ENCODE measurements at regions not wholly inside any gene's neighbourhood (a gene's known extent, or its start where the extent isn't known, plus 50 kb on each side); places are given as distances from the start of the nearest gene placed in this dataset.

- Histone ChIP-seq H3K4me3 (no peak overlapping the region), H3K4me1 (no peaks in the 10 kb centered on the region), H3K9me3 (no peaks in the 10 kb centered on the region), H3K27me3 (no peaks in the 10 kb centered on the region), H3K27ac (no peak overlapping the region), H3K36me3 (no peaks in the 10 kb centered on the region)
- DNase-seq = no peak
- intact Hi-C loops (cut with DNase I; ENCODE audit: low total_unique reads) = no loop called here
- no peak for TF ChIP-seq POLR2A (IDR thresholded peaks at IDR 0.05)
- TF ChIP-seq, protein P1, sequence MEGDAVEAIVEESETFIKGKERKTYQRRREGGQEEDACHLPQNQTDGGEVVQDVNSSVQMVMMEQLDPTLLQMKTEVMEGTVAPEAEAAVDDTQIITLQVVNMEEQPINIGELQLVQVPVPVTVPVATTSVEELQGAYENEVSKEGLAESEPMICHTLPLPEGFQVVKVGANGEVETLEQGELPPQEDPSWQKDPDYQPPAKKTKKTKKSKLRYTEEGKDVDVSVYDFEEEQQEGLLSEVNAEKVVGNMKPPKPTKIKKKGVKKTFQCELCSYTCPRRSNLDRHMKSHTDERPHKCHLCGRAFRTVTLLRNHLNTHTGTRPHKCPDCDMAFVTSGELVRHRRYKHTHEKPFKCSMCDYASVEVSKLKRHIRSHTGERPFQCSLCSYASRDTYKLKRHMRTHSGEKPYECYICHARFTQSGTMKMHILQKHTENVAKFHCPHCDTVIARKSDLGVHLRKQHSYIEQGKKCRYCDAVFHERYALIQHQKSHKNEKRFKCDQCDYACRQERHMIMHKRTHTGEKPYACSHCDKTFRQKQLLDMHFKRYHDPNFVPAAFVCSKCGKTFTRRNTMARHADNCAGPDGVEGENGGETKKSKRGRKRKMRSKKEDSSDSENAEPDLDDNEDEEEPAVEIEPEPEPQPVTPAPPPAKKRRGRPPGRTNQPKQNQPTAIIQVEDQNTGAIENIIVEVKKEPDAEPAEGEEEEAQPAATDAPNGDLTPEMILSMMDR (IDR thresholded peaks at IDR 0.05) = no peak
These were observed 388.0 kb downstream of the LMO7 start for GRCh38 chr13:76024151-76024550.

- no peak for DNase-seq
- no peaks in the 10 kb centered on the region for H3K4me1 ChIP-seq
- no peaks in the 10 kb centered on the region for H3K27me3 ChIP-seq
- H3K9me3 ChIP-seq = no peaks in the 10 kb centered on the region
- H3K27ac ChIP-seq = no peak overlapping the region
- intact Hi-C loops (cut with DNase I; ENCODE audit: low total_unique reads) = no loop called here
- no peaks in the 10 kb centered on the region for H3K36me3 ChIP-seq
- TF ChIP-seq, protein P1 (IDR thresholded peaks at IDR 0.05) = no peak
- no peak for TF ChIP-seq POLR2A (IDR thresholded peaks at IDR 0.05)
- no peak overlapping the region for H3K4me3 ChIP-seq
These were observed 387.5 kb downstream of the LMO7 start for GRCh38 chr13:76023652-76024051.

- no peaks in the 10 kb centered on the region for H3K27me3 ChIP-seq
- intact Hi-C loops (cut with DNase I; ENCODE audit: low total_unique reads) = no loop called here
- no peaks in the 10 kb centered on the region for H3K9me3 ChIP-seq
- no peak for DNase-seq
- H3K4me1 ChIP-seq = no peaks in the 10 kb centered on the region
- no peaks in the 10 kb centered on the region for H3K36me3 ChIP-seq
- no peak overlapping the region for H3K27ac ChIP-seq
- TF ChIP-seq POLR2A (IDR thresholded peaks at IDR 0.05) = no peak
- TF ChIP-seq, protein P1 (IDR thresholded peaks at IDR 0.05) = no peak
- no peak overlapping the region for H3K4me3 ChIP-seq
These were observed 384.4 kb downstream of the LMO7 start for GRCh38 chr13:76020421-76020955.

- intact Hi-C loops (cut with DNase I; ENCODE audit: low total_unique reads) = no loop called here
- Histone ChIP-seq H3K27ac (no peak overlapping the region), H3K4me3 (no peak overlapping the region), H3K27me3 (no peaks in the 10 kb centered on the region), H3K36me3 (no peaks in the 10 kb centered on the region), H3K9me3 (no peaks in the 10 kb centered on the region), H3K4me1 (no peaks in the 10 kb centered on the region)
- no peak for DNase-seq
- TF ChIP-seq, protein P1 (IDR thresholded peaks at IDR 0.05) = no peak
- TF ChIP-seq POLR2A (IDR thresholded peaks at IDR 0.05) = no peak
These were observed 383.4 kb downstream of the LMO7 start for GRCh38 chr13:76019421-76020044.

DNA sequence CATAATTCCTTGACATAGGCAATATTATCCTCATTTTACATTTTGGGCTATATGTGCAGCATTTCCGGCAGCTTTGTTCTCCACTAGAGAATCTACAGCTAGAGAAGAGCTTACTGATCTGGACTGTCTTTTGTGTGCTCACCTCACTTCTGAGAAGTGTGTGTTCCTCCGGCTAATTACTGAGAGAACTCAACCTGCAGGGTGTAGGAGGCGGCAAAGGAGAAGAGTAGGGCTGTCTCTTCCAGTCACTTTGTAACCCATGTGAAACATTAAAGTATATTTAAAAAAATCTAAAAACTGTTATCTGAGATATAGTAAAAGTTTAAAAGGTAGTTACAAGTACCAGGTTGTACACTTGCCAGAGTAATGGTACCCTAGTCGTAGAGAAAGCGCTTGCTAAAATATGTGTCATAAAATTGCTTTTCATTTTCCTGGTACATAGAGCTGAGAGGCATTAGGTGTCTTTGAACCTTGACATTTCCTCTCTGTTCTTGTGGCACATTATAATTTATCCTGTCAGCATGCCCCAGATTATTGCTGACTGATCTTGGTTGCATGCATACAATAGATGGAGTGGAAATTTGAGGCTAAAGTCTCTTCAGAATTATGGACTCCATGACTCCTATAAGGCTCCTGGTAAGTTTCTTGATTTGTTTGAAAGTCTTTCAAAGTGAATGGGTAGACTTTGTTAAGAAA lies 381.9 kb downstream of the LMO7 start:
- DNase-seq = no peak
- Histone ChIP-seq H3K36me3 (no peaks in the 10 kb centered on the region), H3K4me3 (no peak overlapping the region), H3K4me1 (no peaks in the 10 kb centered on the region), H3K9me3 (no peaks in the 10 kb centered on the region), H3K27me3 (no peaks in the 10 kb centered on the region), H3K27ac (no peak overlapping the region)
- intact Hi-C loops (cut with DNase I; ENCODE audit: low total_unique reads) = no loop called here
- TF ChIP-seq, protein P1 (IDR thresholded peaks at IDR 0.05) = no peak
- TF ChIP-seq POLR2A (IDR thresholded peaks at IDR 0.05) = no peak
